ENCODE measurements at regions not wholly inside any gene's neighbourhood (a gene's known extent, or its start where the extent isn't known, plus 50 kb on each side); places are given as distances from the start of the nearest gene placed in this dataset.
A peak's percentile ranks its signal among the peaks of the same experiment; 100 is the strongest.
"Not testable (repeated sequence)": the region's sequence is repeated elsewhere in the genome, so short reads cannot be mapped to it uniquely, and the experiment has no call there.

DNA sequence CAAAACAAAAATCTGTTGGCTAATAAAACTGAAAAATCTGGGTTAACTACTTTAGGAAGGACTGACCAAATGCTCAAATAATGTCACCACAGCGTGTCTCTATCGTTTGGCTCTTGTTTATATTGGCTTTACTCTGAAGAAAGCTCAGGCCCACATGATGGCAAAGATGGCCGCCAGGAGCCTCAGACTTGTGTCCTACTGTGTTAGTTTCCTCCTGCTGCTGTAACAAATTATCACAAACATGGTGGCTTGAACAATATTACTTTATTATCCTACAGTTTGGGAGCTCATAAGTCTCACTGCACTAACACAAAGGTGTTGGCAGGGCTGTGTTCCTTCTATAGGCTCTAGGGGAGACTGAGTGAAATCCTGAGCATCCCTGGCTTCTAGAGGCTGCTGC is 303.0 kb downstream of the DAD1 start:
- no peak for DNase-seq

DNA sequence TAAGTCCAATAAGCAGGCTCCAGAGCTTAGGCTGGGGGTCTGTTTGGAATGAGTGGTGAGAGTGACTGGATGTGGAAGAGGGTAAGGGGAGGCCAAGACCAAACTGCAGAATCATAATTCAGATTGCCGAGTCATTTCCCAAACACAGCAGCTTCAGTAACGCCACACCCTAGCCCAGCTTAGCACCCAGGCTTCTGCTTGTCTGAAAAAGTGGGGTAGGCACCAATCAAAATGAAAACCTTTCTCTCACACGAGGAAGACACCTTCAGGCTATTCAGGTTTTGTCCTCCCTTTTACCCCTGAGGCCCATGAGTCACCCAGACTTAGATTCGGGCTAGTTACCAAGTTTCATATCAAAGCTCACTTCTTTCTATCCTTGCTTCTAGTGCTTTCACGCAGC is 306.1 kb downstream of the DAD1 start:
- DNase-seq, result no peak

DNA sequence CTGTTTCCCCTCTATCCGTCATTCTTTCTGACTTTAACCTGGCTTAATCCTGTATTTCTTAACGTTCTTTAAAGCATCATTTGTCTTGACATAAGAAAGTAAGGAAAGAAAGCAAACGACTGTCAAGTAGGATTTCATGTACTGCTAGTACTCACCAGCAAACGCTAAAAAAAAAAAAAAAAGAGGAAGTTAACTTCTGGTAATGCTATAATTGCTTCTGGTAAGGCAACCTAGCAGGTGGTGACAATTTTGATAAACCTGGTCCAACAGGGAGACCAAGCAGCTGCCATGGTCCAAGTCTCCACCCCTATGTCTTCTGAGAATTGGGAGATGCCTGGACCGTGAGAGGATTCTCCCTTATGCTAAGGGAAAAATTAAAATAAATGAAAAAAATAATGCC is 306.6 kb downstream of the DAD1 start:
- DNase-seq, result no peak

DNA sequence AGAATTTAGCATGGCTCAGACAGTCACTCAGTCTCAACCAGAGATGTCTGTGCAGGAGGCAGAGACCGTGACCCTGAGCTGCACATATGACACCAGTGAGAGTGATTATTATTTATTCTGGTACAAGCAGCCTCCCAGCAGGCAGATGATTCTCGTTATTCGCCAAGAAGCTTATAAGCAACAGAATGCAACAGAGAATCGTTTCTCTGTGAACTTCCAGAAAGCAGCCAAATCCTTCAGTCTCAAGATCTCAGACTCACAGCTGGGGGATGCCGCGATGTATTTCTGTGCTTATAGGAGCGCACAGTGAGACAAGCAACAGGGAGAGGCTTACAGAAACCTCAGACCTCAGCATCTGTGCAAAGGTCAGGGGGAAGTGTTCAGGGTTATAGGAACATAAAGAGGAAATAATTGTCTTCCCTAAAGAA is 307.6 kb downstream of the DAD1 start:
- DNase-seq, result not testable (repeated sequence)

DNA sequence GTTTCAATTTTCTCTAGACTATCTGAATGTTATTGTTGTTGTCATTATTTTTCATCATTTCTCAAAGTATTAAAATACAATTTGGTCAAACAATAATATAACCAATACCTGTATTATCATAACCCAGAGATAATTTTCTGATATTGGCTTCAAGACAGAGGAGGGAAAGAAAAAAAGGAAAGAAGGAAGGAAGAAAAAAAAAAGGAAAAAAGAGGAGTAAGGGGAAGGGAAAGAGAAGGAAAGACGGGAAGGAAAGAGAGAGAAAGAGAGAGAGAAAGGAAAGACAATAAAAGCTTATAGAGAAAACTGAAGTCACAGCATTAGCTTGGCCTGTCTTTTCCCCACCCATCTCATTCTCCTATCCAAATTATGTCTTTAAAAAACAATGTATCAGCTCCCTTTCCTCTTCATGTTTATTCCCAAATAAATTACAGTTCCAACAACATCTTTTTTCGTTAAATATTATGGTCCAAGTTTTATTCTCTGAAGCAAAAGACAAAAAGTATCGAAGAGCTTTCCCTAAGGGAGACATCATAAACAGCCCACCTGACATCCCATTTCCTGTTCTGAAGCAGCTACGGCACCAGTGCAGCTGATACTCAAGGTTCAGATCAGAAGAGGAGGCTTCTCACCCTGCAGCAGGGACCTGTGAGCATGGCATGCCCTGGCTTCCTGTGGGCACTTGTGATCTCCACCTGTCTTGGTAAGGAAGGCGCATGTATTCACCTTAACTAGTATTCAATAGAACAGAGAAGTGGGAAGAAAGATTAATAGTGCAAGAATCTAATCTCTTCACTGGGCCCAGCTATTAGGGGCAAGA is 308.3 kb downstream of the DAD1 start:
- DNase-seq, result no peak

DNA sequence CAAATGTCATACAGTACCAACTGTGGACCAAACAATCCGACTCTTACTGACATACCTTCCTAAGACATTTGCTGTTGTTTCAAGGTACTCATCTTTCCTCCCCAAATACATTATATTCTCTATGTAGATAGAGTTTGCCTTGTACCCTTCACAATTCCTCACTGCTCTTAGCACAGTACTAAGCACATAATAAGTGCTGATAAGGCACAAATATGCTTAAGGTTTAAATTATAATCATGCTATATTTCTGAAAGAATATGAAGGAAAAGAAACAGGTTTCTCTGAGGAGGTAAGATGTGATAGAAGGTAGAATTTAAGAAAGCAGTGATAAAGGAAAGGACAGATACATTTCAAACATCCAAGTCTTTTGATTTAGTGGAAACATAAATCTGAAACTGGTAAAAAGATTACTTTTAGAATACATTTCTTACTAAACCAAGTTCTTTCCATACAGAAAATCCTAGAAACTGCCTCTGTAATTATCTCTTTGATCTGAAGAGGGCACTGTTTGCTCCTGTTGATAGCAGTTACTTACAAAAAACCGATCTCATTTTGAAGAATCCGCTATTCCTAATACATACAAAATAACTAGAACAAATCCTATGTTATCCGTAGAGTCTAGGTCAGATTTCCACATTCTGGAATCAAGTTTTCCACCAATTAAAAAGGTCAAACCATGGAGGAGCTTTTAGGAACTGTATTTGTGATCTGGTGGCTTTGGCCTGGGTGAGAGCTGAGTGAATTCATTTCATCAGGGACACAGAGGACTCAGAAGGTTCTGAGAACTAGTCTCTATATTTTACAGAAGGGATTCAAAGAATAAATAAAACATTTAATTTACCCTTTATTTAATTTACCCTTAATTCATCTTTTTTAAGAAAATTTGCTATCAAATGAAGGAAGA is 311.9 kb downstream of the DAD1 start:
- DNase-seq, result no peak

DNA sequence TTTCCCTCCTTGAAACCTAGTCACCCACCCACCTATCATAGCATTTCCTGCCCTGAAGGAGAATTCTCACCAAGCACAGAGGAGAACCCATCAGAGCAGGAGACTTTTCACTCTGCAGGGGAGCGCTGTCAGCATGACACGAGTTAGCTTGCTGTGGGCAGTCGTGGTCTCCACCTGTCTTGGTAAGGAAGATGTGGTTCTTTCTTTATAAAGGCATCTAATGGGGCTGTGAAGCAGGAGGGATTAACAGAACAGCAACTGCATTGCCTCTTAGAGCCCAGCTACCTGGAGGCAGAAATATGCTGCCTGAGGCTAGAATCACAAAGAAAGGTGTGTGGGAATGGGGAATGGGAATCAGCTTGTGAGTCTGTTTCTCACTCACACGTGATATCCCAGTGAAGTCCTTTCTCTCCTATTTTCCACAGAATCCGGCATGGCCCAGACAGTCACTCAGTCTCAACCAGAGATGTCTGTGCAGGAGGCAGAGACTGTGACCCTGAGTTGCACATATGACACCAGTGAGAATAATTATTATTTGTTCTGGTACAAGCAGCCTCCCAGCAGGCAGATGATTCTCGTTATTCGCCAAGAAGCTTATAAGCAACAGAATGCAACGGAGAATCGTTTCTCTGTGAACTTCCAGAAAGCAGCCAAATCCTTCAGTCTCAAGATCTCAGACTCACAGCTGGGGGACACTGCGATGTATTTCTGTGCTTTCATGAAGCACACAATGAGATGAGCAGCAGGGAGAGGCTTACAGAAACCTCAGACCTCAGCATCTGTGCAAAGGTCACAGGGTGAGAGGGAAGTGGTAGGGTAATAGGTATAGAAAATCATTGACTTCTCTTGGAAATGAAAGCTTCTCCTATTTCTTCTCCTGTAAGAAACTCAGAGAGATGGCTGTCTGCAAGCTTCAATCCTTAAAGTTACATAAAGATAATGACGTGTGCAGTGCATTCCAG is 316.9 kb downstream of the DAD1 start:
- no peak for DNase-seq

DNA sequence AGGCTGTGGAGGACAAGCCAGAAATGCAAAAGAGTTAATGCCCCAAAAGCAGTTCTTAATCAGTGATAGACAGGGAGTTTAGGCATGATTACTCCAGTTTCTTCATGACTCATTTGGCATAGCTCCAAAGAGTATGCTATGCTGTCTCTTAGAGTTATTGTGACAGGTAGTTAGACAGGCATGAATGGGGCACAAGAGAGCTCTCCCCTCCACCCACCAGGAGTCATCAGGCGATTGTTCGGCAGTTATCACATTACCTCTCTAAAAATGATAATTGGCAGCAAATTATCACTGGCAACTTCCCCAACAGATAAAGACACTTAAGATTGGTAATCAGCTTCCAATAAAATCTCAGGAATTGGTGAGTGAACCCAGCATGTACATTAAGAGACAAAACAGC is 320.1 kb downstream of the DAD1 start:
- peak in 1 of 5 donors; percentile 14 for DNase-seq

DNA sequence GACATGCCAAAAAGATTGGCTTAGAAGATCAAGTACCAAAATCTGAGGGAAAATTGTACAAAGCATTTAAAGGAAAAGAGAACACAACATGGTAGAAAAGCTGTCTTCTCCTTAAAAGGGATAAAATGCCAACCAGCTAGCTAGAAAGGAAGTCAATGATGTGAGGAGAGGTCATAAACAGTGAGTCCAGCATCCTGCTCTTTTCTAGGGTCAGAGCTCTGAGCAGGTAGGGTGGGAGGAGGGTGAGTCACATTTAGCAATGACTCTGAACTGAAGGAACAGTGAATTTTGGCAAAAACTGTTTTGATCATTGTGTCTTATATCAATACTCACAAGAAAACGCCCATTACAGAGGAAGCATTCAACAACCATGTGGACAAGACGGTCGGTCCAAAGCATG is 322.3 kb downstream of the DAD1 start:
- DNase-seq, result no peak

DNA sequence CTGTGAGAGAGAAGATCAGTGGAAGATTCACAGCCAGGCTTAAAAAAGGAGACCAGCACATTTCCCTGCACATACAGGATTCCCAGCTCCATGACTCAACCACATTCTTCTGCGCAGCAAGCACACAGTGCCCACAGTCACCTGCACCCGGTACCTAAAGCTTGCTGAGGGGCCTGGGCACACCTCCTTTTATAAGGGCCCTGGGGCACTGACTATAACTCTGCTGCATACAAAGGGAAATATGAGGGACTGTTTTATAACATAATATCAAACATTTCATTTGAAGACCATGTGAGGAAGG is 322.9 kb downstream of the DAD1 start:
- DNase-seq, result no peak

DNA sequence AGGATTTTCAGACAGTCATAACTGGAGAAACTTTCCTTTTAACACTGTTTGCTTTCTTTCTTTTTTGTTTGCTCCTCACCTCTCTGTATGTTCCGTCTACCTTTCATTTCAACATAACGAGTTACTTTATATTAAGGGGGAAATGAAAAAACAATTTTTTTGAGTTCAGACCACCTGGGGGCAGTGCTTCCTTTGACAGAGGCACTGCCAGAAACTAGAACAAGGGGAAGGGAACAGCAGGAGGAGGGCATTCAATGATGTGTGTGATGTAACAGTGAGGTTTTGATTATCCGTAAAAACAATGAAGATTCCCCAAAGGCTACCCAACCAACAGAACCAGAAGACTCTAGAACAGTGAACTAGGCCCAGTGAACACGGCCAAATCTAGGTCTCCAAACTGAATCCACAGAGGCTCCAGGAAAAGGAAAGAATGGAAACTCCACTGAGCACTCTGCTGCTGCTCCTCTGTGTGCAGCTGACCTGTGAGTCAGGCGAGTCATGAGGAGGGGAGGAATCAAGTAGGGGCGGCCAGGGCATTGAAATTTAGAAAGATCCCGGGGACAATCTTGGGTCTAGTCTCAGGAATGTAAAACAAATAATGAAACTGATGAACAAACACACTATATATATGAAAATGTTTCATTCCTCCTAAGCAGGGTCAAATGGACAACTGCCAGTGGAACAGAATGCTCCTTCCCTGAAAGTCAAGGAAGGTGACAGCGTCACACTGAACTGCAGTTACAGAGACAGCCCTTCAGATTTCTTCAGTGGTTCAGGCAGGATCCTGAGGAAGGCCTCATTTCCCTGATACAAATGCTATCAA is 323.5 kb downstream of the DAD1 start:
- DNase-seq, result peak in 1 of 5 donors; percentile 9

DNA sequence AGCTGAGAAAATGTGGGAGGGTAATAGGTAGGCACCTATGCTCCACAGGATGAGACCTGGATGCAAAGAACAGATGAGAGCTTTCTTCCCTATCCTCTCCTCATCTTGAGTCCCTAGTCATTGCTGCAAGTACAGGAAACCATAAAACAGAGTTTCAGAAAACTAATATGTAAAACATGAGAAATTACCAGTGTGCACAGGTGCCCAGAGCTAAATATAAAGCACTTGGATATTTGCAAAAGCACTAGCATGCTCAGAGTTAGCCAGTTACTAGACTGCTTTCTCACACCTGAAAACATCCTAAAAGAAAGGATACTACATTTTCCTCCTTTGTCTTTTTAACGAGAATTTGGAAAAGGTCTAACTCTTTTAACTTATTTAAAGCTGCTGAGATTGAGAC is 324.3 kb downstream of the DAD1 start:
- no peak for DNase-seq

DNA sequence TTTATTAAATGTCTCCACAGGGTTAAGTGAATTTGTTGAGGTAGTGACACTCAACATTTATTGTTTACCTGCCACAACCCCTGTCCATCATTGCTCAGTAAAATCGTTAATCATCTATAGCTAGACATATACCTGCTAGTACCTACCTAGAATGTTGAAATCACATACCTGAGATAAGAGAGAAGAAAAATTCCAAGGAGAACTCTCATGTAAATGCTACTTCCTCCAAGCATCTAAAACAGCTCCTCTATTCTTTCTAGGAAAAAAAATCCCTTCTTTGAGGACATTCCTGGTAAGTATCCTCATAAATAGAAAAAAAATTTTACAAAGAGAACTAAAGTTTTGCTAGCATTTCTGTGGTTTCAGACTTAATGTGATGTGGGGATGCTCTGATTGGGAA is 325.1 kb downstream of the DAD1 start:
- DNase-seq, result no peak

DNA sequence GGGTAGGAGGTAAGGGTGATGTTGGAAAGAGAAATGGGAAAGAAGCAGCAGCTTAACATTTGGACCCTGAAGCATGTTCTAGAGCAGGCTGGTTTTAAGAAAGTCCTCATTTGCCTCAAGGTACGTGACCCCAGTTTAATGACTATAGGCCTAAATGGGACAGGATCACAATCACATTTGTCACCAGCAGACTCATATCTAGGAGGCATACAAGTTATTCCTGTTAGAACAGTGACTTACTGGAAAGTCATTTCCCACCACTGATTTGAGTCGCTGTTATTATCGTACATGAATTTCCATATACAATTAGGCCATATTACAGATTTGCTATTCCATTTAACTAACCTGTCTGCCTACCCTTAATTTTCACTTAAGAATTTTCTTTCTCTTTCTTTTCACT is 326.1 kb downstream of the DAD1 start:
- DNase-seq, result no peak

DNA sequence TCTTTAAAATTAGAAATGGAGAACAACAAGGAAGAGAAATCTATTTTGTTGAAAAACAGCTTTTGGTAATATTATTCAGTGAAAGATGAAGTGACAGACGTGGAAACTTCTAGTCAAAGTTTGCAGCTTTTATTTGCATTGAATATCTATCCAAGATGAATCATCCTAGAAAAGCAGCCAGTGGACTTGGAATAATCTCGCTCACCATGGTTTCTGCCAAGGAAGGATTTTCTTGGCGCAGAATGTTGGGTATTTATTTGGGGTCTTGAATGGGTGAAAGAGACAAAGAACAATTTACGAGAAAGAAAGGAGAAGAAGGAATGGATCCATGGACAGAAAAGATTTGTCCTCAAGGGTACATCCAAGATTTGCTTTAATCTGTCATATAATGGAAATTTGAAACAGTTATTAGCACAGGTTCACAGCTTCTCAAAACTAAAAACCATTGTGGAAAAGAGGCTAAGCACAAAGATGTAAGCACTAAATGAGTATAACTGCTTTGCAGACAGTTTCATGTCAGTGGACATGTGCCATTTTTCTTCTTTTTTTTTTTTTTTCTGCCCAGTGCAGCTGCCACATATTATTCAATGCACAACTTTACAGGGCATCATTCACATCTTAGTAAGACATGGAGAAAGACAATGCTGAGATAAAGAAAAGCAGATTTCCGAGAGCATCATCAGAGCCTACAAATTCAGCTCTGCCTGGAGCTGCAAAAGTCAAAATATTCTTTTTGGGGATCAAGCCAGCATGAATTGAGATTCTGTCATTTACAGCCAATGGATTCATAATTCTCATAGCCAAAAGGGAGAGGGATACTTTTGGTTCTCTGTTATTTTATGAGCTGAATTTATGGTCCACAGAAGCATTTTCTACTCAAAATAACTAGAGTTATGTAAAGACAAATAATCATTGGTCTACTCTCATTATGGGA is 333.7 kb downstream of the DAD1 start:
- no peak for DNase-seq

DNA sequence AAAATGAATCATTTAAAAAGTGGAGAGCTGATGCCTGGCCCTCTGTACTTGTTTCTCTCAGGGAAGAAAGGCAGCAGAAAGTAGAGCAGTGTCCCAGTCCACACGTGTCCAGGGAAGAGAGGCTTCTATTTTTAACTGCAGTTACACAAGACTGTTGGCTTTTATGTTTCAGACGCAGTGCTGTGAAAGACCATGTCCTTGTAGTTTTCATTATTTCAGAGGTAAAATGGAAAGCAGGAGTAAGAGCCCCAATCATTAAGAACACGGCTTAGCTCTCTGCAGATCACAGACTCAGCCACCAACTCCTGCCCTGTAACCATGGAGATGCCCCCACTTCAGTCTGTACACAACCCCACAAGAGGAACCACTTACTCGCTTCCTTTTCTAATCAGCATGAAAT is 336.3 kb downstream of the DAD1 start:
- no peak for DNase-seq

DNA sequence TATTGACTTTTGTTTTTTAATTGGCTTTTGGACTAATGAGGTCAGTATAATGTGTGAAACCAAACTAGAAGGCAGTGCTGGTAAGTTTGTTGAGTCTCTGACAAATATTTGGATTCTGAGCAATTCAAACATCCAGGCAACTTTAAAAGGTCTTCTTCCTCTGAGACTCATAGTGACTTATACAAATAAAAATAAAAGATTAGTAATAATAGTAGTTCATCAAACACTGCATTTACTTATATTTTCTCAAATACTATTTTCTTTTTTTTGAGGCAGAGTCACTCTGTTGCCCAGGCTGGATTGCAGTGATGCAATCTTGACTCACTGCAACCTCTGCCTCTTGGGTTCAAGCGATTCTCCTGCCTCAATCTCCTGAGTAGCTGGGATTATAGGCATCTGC is 337.9 kb downstream of the DAD1 start:
- DNase-seq, result no peak

DNA sequence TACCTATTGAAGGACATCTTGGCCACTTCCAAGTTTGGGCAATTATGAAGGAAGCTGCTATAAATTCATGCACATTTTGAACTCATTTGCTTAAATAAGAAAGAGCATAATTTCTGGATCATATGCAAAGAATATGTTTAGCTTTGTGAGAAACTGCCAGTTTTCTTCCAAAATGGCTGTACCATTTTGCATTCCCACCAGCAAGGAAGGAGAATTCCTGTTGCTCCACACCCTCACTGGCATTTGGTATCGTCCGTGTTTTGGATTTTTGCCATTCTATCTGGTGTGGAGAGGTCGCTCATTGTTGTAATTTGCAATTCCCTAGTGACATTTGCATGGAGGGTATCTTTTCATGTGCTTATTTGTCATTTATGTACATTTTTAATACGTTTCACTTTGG is 339.3 kb downstream of the DAD1 start:
- DNase-seq, result no peak

DNA sequence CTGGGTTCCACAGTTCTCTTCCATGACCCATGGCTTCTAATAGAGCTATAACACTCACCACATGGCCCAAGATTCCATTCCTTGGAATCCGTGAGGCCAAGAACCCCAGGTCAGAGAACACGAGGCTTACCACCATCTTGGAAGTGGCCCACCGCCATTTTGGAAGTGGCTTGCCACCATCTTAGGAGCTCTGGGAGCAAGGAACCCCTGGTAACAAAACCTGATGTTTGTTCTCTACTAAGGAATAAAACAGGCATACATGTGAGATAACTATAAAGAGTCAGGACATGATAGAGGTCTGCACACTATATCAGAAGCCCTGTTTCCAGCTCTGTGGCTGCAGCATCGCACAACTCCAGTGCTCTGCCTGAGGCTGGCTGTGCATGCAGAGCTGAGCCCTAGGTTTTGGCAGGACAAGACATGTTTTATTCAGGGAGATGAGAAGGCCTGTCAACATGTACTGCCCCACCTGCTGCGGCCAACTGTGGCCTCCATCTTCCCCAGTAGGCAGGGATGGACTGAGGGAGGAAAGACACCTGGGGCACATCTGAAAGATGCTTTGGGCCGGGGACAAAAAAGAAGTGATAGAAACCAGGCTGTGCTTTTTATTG is 344.9 kb downstream of the DAD1 start:
- DNase-seq, result no peak

DNA sequence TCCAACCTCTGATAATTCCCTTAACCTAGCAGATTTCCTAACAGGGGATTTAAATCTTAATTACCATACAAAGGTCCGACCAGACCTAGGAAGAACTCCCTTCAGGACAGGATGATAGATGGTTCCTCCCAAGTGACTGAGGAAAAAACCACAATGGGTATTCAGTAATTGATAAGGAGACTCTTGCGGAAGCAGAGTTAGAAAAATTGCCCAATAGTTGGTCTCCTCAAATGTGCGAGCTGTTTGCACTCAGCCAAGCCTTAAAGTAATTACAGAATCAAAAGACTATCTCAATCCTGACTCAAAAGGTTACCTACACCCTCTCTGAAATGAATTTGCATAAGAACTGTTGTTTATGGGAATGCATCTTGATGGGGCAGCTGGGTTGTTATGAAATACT is 350.7 kb downstream of the DAD1 start:
- DNase-seq, result not testable (repeated sequence)

DNA sequence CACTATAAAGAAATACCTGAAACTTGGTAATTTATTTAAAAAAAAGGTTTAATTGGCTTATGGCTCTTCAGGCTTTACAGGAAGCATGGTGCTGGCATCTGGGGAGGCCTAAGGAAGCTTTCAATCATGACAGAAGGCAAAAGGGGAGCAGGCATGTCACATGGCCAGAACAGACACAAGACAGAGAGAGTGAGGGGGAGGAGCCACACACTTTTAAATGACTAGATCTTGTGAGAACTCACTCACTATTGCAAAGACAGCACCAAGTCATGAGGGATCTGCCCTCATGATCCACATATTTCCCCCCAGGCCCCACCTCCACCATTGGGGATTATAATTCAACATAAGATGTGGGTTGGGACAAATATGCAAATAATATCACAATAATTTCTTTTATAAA is 355.6 kb downstream of the DAD1 start:
- DNase-seq, result no peak

Measured in T-helper 1 cell (primary cell).